SU-DHL-6 (cell line): ENCODE measurements at regions not wholly inside any gene's neighbourhood (a gene's known extent, or its start where the extent isn't known, plus 50 kb on each side); places are given as distances from the start of the nearest gene placed in this dataset.

Experiments used
- EZH2phosphoT487 ChIP-seq: fragments of 200-600 bp; sonication (generic), shearing (Covaris generic); conservative IDR thresholded peaks from 2 replicates; pipeline ENCODE4 v1.6.1; 2018; ENCODE audit warnings: mild to moderate bottlenecking, antibody characterized with exemption, low read length, moderate library complexity, mixed read lengths
- TF ChIP-seq, protein P1 (sequence below): fragments of 200-600 bp; sonication (generic); IDR thresholded peaks from one replicate; pipeline ENCODE4 v1.5.1; 2017; ENCODE audit warnings: antibody characterized with exemption, mild to moderate bottlenecking, low read length, moderate library complexity; ENCODE audit not compliant: insufficient read depth, poor library complexity, severe bottlenecking

- TF ChIP-seq, protein P1, sequence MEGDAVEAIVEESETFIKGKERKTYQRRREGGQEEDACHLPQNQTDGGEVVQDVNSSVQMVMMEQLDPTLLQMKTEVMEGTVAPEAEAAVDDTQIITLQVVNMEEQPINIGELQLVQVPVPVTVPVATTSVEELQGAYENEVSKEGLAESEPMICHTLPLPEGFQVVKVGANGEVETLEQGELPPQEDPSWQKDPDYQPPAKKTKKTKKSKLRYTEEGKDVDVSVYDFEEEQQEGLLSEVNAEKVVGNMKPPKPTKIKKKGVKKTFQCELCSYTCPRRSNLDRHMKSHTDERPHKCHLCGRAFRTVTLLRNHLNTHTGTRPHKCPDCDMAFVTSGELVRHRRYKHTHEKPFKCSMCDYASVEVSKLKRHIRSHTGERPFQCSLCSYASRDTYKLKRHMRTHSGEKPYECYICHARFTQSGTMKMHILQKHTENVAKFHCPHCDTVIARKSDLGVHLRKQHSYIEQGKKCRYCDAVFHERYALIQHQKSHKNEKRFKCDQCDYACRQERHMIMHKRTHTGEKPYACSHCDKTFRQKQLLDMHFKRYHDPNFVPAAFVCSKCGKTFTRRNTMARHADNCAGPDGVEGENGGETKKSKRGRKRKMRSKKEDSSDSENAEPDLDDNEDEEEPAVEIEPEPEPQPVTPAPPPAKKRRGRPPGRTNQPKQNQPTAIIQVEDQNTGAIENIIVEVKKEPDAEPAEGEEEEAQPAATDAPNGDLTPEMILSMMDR: no peak
- TF ChIP-seq EZH2phosphoT487: no peak
Measured at GRCh38 chr11:128390246-128390645, 197.1 kb downstream of the ETS1 start.
